PC-3 (cell line): ENCODE measurements at regions not wholly inside any gene's neighbourhood (a gene's known extent, or its start where the extent isn't known, plus 50 kb on each side); places are given as distances from the start of the nearest gene placed in this dataset.

Experiments
- ATAC-seq: fragments of 200-7000 bp; cut with Tn5 transposase; 2 replicates; pipeline ENCODE4 v1.9.1; 2020; ENCODE audit warnings: mild to moderate bottlenecking, moderate library complexity
- BruUV-seq: library from RNA; stranded (reverse); fragments of 400-500 nt; replicated peaks from 2 replicates; lab custom pipeline; 2021; lab: Mats Ljungman, UMichigan
- CTCF ChIA-PET: fragments of 300-600 bp; sonication (Branson Sonifier 250); formaldehyde crosslinking; loops from one replicate; lab custom pipeline; 2022; ENCODE audit warnings: antibody characterized with exemption; lab: Charles Lee
- POLR2A ChIA-PET: fragments of 300-600 bp; sonication (Branson Sonifier 250); formaldehyde crosslinking; loops from one replicate; lab custom pipeline; 2022; ENCODE audit warnings: antibody characterized with exemption; ENCODE audit not compliant: unreplicated experiment; lab: Charles Lee
- DNase-seq: peaks from one replicate; pipeline ENCODE4 v3.0.0-alpha.2; 2015
- H2AFZ ChIP-seq: fragments of 300-600 bp; sonication (generic); 2 replicates; pipeline ENCODE4 v1.6.0; 2016; ENCODE audit warnings: antibody characterized with exemption, low read length
- H3F3A ChIP-seq: fragments of 300-600 bp; sonication (generic); one replicate; pipeline ENCODE4 v1.6.0; 2017; ENCODE audit warnings: antibody characterized with exemption, low read length, control low read depth, mild to moderate bottlenecking; ENCODE audit not compliant: unreplicated experiment
- H3K27ac ChIP-seq: fragments of 300-600 bp; sonication (generic); 2 replicates; pipeline ENCODE4 v1.5.1; 2016; ENCODE audit warnings: mild to moderate bottlenecking, low read length
- H3K27me3 ChIP-seq: fragments of 300-600 bp; sonication (generic); 2 replicates; pipeline ENCODE4 v1.6.1; 2016; ENCODE audit warnings: low read length, mixed read lengths
- H3K36me3 ChIP-seq: fragments of 300-600 bp; sonication (generic); 2 replicates; pipeline ENCODE4 v1.6.1; 2016; ENCODE audit warnings: low read depth, mixed run types, low read length, mixed read lengths
- H3K4me1 ChIP-seq: fragments of 300-600 bp; sonication (generic); 2 replicates; pipeline ENCODE4 v1.5.1; 2016; ENCODE audit warnings: low read length; ENCODE audit not compliant: insufficient read depth
- H3K4me2 ChIP-seq: fragments of 300-600 bp; sonication (generic); 2 replicates; pipeline ENCODE4 v1.6.0; 2016; ENCODE audit warnings: low read length
- H3K4me3 ChIP-seq: fragments of 300-600 bp; sonication (generic); 2 replicates; pipeline ENCODE4 v1.5.1; 2016; ENCODE audit warnings: mild to moderate bottlenecking, low read length, mixed read lengths
- H3K79me2 ChIP-seq: fragments of 300-600 bp; sonication (generic); 2 replicates; pipeline ENCODE4 v1.6.1; 2017; ENCODE audit warnings: low read length, mixed read lengths
- H3K9ac ChIP-seq: fragments of 300-600 bp; sonication (generic); 2 replicates; pipeline ENCODE4 v1.6.0; 2016; ENCODE audit warnings: mild to moderate bottlenecking, low read length
- H3K9me2 ChIP-seq: fragments of 300-600 bp; sonication (generic); replicated peaks from 2 replicates; pipeline ENCODE4 v1.6.1; 2016; ENCODE audit warnings: mixed run types, low read length, mixed read lengths
- H3K9me3 ChIP-seq: fragments of 300-600 bp; sonication (generic); 2 replicates; pipeline ENCODE4 v1.6.1; 2016; ENCODE audit warnings: low read length, mixed read lengths
- H4K20me1 ChIP-seq: fragments of 300-600 bp; sonication (generic); 2 replicates; pipeline ENCODE4 v1.6.1; 2016; ENCODE audit warnings: low read length, mixed read lengths
- EZH2 ChIP-seq: fragments of 300-600 bp; sonication (generic); IDR thresholded peaks from one replicate; pipeline ENCODE4 v1.6.1; 2017; ENCODE audit warnings: antibody characterized with exemption, mild to moderate bottlenecking, low read length; ENCODE audit not compliant: unreplicated experiment
- EZH2phosphoT487 ChIP-seq: fragments of 300-600 bp; sonication (generic); IDR thresholded peaks from 2 replicates; pipeline ENCODE4 v1.6.1; 2018; ENCODE audit warnings: mild to moderate bottlenecking, antibody characterized with exemption, low read length, borderline replicate concordance
- intact Hi-C: fragments of 100-400 bp; cut with micrococcal nuclease; formaldehyde crosslinking; loops from 2 replicates; pipeline ENCODE4 v1.9.0; 2023
- TF ChIP-seq, protein P1 (sequence below): fragments of 300-600 bp; sonication (generic); conservative IDR thresholded peaks from 2 replicates; pipeline ENCODE4 v1.5.1; 2017; ENCODE audit warnings: antibody characterized with exemption, low read depth, mild to moderate bottlenecking, low read length

DNA sequence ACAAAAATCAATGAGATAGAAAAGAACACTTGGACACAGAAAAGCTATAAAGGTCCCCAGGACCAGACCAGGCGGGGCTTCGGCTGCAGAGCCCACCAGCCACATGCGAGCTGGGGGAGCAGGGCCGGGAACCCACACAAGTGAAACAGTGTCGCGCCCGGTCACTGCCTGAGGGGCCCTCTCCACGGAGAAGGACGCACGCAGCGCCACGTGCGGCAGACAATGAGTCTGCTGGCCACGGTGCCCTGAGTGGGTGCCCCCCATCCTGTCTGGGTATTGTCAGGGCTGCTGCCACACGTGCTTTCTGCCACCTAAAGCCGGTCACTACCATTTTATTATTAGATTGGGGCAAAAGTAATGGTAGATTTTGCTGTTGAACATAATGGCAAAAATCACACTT lies 207.9 kb upstream of the HDAC4 start:
- CTCF ChIA-PET = no interaction called here
- Histone ChIP-seq H3K9me3 (no peaks in the 10 kb centered on the region), H3K4me1 (no peaks in the 10 kb centered on the region), H3K27me3 (peaks cover 89% of the 10 kb centered on the region), H3K79me2 (no peaks in the 10 kb centered on the region), H3K9me2 (no peaks in the 10 kb centered on the region), H3K27ac (no peak overlapping the region), H3F3A (no peaks in the 10 kb centered on the region), H3K36me3 (no peaks in the 10 kb centered on the region), H3K4me2 (no peak overlapping the region), H4K20me1 (no peaks in the 10 kb centered on the region), H3K9ac (no peak overlapping the region), H3K4me3 (no peak overlapping the region), H2AFZ (no peak overlapping the region)
- no peak for DNase-seq
- POLR2A ChIA-PET = no interaction called here
- intact Hi-C loops = no loop called here
- no TSS peak for BruUV-seq
- TF ChIP-seq EZH2 (no peak), EZH2phosphoT487 (no peak)
- TF ChIP-seq, protein P1, sequence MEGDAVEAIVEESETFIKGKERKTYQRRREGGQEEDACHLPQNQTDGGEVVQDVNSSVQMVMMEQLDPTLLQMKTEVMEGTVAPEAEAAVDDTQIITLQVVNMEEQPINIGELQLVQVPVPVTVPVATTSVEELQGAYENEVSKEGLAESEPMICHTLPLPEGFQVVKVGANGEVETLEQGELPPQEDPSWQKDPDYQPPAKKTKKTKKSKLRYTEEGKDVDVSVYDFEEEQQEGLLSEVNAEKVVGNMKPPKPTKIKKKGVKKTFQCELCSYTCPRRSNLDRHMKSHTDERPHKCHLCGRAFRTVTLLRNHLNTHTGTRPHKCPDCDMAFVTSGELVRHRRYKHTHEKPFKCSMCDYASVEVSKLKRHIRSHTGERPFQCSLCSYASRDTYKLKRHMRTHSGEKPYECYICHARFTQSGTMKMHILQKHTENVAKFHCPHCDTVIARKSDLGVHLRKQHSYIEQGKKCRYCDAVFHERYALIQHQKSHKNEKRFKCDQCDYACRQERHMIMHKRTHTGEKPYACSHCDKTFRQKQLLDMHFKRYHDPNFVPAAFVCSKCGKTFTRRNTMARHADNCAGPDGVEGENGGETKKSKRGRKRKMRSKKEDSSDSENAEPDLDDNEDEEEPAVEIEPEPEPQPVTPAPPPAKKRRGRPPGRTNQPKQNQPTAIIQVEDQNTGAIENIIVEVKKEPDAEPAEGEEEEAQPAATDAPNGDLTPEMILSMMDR = no peak
- ATAC-seq = no peak

DNA sequence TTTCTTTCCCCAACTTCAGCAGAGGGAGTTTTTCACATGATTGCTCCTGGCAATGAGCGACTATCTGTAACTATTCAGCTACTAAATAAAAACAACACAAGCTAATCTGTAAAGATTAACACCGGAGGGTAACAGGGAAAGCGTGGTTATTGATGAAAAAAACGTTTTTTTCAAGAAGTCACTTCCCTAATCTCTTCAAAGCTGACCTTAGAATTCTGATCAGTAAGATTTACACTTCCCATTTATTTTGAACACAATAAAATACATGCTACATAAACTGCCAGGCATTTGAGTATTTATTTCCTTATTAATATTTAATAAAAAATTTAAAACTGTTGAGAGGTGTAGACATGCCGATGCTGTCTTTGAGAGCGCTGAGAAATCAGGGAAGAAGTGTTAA lies 207.4 kb upstream of the HDAC4 start:
- Histone ChIP-seq H3K27me3 (peaks cover 93% of the 10 kb centered on the region), H3K9ac (no peak overlapping the region), H3F3A (no peaks in the 10 kb centered on the region), H3K36me3 (no peaks in the 10 kb centered on the region), H3K79me2 (no peaks in the 10 kb centered on the region), H4K20me1 (no peaks in the 10 kb centered on the region), H3K4me2 (no peak overlapping the region), H3K9me3 (no peaks in the 10 kb centered on the region), H3K9me2 (no peaks in the 10 kb centered on the region), H3K27ac (no peak overlapping the region), H2AFZ (no peak overlapping the region), H3K4me3 (no peak overlapping the region), H3K4me1 (no peaks in the 10 kb centered on the region)
- POLR2A ChIA-PET = no interaction called here
- no peak for ATAC-seq
- no TSS peak for BruUV-seq
- DNase-seq = no peak
- TF ChIP-seq EZH2 (no peak), EZH2phosphoT487 (no peak)
- TF ChIP-seq, protein P1 = no peak
- intact Hi-C loops = no loop called here
- CTCF ChIA-PET = no interaction called here

DNA sequence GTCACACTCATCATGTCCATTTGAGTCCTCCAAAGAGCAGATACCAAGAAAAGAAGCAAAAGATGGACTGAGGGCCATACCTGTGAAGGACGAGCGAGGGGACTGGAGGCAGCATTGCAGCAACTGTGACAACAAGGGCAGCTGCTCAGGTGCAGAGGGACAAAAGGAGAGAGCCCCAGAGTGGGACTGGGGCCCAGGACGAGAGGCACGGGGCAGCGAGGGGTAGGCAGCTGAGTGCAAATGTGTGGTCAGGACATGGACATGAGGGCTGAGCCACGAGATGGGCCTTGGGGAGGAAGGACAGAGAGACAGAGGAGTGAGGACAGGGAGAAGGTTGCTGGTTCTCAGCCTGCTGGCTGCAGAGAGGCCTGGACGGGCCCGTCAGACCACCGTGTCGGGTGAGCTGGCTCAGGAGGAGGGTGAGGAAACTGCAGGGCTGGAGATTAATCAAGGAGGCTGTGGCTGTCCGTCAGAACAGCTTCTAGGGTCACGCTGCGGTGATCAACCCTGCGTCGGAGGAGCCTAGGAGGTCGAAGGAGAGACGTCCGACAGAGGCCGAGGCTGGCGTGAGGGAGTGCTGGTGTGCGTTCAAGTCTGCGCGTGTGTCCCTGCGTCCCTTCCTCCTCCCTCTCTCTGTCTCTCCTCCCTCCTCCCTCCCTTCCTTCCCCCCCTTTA lies 206.8 kb upstream of the HDAC4 start:
- H3K79me2 ChIP-seq = no peaks in the 10 kb centered on the region
- no peaks in the 10 kb centered on the region for H3F3A ChIP-seq
- peaks cover 94% of the 10 kb centered on the region for H3K27me3 ChIP-seq
- BruUV-seq = no TSS peak
- no peak overlapping the region for H3K27ac ChIP-seq
- no peaks in the 10 kb centered on the region for H4K20me1 ChIP-seq
- CTCF ChIA-PET = no interaction called here
- H3K9me3 ChIP-seq = no peaks in the 10 kb centered on the region
- no peak overlapping the region for H3K9ac ChIP-seq
- no peak for ATAC-seq
- no peak for TF ChIP-seq EZH2phosphoT487
- TF ChIP-seq, protein P1 = no peak
- TF ChIP-seq EZH2 = no peak
- no peak overlapping the region for H3K4me3 ChIP-seq
- H3K9me2 ChIP-seq = no peaks in the 10 kb centered on the region
- no peaks in the 10 kb centered on the region for H3K4me1 ChIP-seq
- no peaks in the 10 kb centered on the region for H3K36me3 ChIP-seq
- POLR2A ChIA-PET = no interaction called here
- H2AFZ ChIP-seq = no peak overlapping the region
- H3K4me2 ChIP-seq = no peak overlapping the region
- DNase-seq = no peak
- intact Hi-C loops = no loop called here
